ENCODE measurements at regions not wholly inside any gene's neighbourhood (a gene's known extent, or its start where the extent isn't known, plus 50 kb on each side); places are given as distances from the start of the nearest gene placed in this dataset.

GRCh38 chr14:56528927-56529326 is 50.7 kb upstream of the TMEM260 start:
- H2AFZ ChIP-seq (ENCODE audit: low read depth, low read length): no peak overlapping the region
- no peak overlapping the region for H3K4me2 ChIP-seq (ENCODE audit: low read length)
- peaks cover 15% of the 10 kb centered on the region; the same call in 1 of the 2 replicates for H3K27me3 ChIP-seq (ENCODE audit: low read depth, low read length)
- H3K4me3 ChIP-seq (ENCODE audit: low read length): no peak overlapping the region
- TF ChIP-seq EZH2phosphoT487 (IDR thresholded peaks at IDR 0.05; ENCODE audit: low read depth): no peak
- TF ChIP-seq CTCF (IDR thresholded peaks at IDR 0.05; ENCODE audit: low read depth, low read length): no peak
- H3K9me3 ChIP-seq (ENCODE audit: insufficient read depth, low read length): no peaks in the 10 kb centered on the region
- H3K4me1 ChIP-seq (ENCODE audit: low read length): no peaks in the 10 kb centered on the region
- H4K20me1 ChIP-seq (ENCODE audit: insufficient read depth, low read length): no peaks in the 10 kb centered on the region
- H3K27ac ChIP-seq (ENCODE audit: low read length): no peak overlapping the region
- H3K36me3 ChIP-seq (replicated peaks; ENCODE audit: low read depth, low read length): no peaks in the 10 kb centered on the region
- no peaks in the 10 kb centered on the region for H3K79me2 ChIP-seq (ENCODE audit: low read length)
- no peak overlapping the region for H3K9ac ChIP-seq (ENCODE audit: low read length)

Measured in OCI-LY3 (cell line).